ENCODE measurements at regions not wholly inside any gene's neighbourhood (a gene's known extent, or its start where the extent isn't known, plus 50 kb on each side); places are given as distances from the start of the nearest gene placed in this dataset.

GRCh38 chr3:35529337-35529736, 110.0 kb upstream of the ARPP21 start:
- TF ChIP-seq CTCF (IDR thresholded peaks at IDR 0.05; ENCODE audit: low read depth, low read length) = no peak

GRCh38 chr3:35537265-35537664, 102.1 kb upstream of the ARPP21 start:
- H3K4me3 ChIP-seq (ENCODE audit: low read depth, low read length) = no peak overlapping the region
- in situ Hi-C loops (cut with HindIII; ENCODE audit: low sequenced_read_pairs) = no loop called here
- peak; percentile 18 for DNase-seq (ENCODE audit: low read depth, low spot score)
- TF ChIP-seq CTCF (IDR thresholded peaks at IDR 0.05; ENCODE audit: low read depth, low read length) = no peak

More at GRCh38 chr3:35529337-35529736, 110.0 kb upstream of the ARPP21 start:
- no peak for DNase-seq (ENCODE audit: low read depth, low spot score)
- H3K4me3 ChIP-seq (ENCODE audit: low read depth, low read length) = no peak overlapping the region
- in situ Hi-C loops (cut with HindIII; ENCODE audit: low sequenced_read_pairs) = no loop called here

GRCh38 chr3:35544976-35545375, 94.3 kb upstream of the ARPP21 start:
- in situ Hi-C loops (cut with HindIII; ENCODE audit: low sequenced_read_pairs) = no loop called here
- no peak for DNase-seq (ENCODE audit: low read depth, low spot score)
- no peak for TF ChIP-seq CTCF (IDR thresholded peaks at IDR 0.05; ENCODE audit: low read depth, low read length)
- no peak overlapping the region for H3K4me3 ChIP-seq (ENCODE audit: low read depth, low read length)

GRCh38 chr3:35549690-35550089, 89.6 kb upstream of the ARPP21 start:
- DNase-seq (ENCODE audit: low read depth, low spot score) = no peak
- TF ChIP-seq CTCF (IDR thresholded peaks at IDR 0.05; ENCODE audit: low read depth, low read length) = no peak
- in situ Hi-C loops (cut with HindIII; ENCODE audit: low sequenced_read_pairs) = no loop called here
- no peak overlapping the region for H3K4me3 ChIP-seq (ENCODE audit: low read depth, low read length)

- no peak for TF ChIP-seq CTCF (IDR thresholded peaks at IDR 0.05; ENCODE audit: low read depth, low read length)
- no peak overlapping the region for H3K4me3 ChIP-seq (ENCODE audit: low read depth, low read length)
- in situ Hi-C loops (cut with HindIII; ENCODE audit: low sequenced_read_pairs) = no loop called here
- DNase-seq (ENCODE audit: low read depth, low spot score) = no peak
Measured at GRCh38 chr3:35562141-35562540, 77.2 kb upstream of the ARPP21 start.

- no peak overlapping the region for H3K4me3 ChIP-seq (ENCODE audit: low read depth, low read length)
- no peak for DNase-seq (ENCODE audit: low read depth, low spot score)
- in situ Hi-C loops (cut with HindIII; ENCODE audit: low sequenced_read_pairs) = no loop called here
- TF ChIP-seq CTCF (IDR thresholded peaks at IDR 0.05; ENCODE audit: low read depth, low read length) = no peak
Measured at GRCh38 chr3:35565048-35565447, 74.3 kb upstream of the ARPP21 start.
